Amniotic epithelial cell (primary cell): ENCODE measurements at regions not wholly inside any gene's neighbourhood (a gene's known extent, or its start where the extent isn't known, plus 50 kb on each side); places are given as distances from the start of the nearest gene placed in this dataset.
"Not testable (repeated sequence)": the region's sequence is repeated elsewhere in the genome, so short reads cannot be mapped to it uniquely, and the experiment has no call there.

ENCODE experiments used
- DNase-seq: peaks from one replicate; pipeline ENCODE4 v3.0.0-alpha.2; 2010; ENCODE audit warnings: low read depth

DNA sequence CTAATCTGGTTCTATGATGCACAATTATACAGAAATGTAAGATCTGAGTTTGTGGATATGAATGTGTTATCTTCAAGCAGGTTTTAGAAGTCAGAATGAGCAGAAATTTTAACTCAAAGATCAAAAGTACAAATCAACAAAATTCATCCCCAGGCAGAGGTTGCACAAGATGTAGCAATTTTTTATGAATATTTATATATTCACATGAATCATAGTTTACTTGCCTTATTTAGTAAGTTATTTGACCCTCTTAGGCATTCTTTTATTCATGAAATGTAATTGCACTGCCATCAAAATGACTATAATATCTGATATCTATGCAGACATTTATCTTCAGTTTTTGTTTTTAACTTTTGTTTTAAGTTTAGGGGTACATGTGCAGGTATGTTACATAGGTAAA lies 103.1 kb upstream of the DAZL start:
- no peak for DNase-seq

DNA sequence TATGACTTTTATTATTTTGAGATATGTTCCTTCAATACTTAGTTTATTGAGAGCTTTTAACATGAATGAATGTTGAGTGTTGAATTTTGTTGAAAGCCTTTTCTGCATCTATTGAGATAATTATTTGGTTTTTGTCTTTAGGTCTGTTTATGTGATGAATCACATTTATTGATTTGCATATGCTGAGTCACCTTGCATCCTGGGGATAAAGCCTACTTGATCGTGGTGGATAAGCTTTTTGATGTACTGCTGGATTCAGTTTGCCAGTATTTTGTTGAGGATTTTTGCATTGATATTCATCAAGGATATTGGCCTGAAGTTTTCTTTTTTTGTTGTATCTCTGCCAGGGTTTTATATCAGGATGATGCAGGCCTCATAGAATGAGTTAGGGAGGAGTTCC lies 106.5 kb upstream of the DAZL start:
- DNase-seq, result not testable (repeated sequence)

GRCh38 chr3:16715281-16715680 lies 110.1 kb upstream of the DAZL start:
- DNase-seq, result no peak

DNA sequence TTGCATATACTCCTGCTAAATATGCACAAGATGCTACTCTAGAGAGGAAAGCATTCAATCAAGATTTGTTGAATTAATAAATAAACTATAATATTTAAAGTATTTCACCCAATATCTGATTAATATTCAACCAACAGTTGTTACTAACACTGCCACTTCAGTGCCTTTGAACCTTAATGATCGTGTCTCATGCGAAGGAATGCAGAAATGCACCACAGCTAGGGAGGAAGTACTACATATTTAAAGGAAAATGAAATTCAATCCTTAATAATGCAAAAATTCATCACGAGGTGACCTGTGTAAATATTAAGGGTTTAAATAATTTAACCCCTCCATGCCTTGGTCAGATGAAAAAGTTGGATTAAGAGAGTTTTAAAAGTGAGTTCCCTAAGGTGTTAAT lies 114.2 kb upstream of the DAZL start:
- DNase-seq, result no peak

DNA sequence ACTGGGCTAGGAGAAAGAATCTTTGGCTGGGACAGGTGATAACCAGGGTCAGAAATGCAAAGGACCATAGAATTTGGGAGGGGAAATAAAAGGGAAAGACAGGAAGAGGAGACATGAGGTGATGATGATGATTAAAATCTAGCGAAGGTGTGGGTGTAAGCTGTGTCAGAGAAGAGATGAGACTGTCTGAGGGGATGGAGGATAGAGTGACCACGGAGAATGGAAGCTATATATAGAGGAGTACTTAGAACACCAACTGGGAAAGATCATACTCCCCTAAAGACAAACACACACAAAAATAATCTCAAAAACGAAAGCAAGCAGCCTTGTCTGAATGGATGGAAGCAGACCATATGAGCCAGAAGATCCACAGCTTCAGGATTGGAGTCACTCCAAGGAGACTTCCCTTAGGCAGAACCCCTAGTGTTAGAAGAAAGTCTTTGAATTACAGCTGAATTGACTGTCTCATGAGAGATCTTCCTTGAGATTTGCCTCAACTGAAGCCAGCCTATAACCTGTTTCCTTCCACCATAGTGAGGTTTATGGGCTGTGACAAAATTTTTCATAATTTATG lies 115.2 kb upstream of the DAZL start:
- DNase-seq, result no peak

DNA sequence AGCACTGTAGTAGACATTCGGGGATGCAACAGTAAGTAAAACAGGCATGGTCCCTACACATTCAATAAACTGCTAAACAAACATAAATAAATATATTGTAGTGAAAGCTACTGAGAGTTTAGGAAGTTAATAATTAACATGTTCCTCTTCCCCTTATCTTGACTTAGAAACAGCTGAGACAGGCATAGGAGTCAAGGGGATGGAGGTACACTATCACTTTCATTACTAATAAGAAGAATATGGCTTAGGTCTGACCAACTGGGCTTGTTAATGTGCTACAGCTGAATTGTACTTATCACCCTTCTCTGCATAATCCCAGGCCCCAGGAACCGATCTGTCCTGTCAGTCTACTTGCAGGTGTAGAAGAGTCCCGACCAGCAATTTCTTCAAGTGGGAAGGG lies 116.3 kb upstream of the DAZL start:
- DNase-seq, result no peak

DNA sequence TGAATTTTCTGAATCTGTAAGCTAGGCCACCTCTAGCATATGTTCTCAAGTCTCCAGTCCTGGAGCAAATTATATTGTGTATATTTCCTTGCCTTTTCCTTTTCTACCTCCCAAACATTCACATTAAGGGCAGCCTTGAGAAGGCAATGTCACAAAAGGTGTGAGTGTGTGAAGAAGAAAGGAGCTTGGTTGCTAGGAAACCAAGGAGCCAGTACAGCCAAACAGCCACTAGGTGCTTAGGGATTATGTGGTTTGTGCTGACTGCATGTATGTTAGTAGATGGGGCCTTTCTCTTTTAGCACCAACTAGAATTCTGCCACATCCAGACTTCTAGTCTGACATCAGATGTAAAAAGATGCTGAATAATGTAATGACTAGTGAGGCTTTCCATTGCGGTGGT lies 118.8 kb upstream of the DAZL start:
- peak; percentile 14 for DNase-seq

- DNase-seq, result no peak
Observed at GRCh38 chr3:16724487-16724886, 119.3 kb upstream of the DAZL start.

DNA sequence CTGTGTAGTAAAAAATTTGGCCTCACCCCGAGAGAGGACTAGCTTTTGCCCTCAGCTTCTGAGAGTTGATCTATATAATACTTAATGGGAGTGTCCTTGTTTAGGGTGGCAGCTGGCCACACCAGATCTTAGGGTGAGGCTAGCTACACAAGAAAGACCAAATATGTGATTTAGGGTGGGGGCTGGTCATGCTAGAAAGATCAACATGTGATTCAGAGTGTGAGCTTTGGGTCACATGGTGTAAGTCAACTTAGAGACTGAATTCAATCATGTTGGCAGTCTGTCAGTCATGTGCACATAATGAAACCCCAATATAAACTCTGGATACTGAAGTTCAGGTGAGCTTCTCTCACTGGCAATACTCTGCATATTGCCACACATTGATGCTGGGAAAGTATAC lies 120.7 kb upstream of the DAZL start:
- no peak for DNase-seq

DNA sequence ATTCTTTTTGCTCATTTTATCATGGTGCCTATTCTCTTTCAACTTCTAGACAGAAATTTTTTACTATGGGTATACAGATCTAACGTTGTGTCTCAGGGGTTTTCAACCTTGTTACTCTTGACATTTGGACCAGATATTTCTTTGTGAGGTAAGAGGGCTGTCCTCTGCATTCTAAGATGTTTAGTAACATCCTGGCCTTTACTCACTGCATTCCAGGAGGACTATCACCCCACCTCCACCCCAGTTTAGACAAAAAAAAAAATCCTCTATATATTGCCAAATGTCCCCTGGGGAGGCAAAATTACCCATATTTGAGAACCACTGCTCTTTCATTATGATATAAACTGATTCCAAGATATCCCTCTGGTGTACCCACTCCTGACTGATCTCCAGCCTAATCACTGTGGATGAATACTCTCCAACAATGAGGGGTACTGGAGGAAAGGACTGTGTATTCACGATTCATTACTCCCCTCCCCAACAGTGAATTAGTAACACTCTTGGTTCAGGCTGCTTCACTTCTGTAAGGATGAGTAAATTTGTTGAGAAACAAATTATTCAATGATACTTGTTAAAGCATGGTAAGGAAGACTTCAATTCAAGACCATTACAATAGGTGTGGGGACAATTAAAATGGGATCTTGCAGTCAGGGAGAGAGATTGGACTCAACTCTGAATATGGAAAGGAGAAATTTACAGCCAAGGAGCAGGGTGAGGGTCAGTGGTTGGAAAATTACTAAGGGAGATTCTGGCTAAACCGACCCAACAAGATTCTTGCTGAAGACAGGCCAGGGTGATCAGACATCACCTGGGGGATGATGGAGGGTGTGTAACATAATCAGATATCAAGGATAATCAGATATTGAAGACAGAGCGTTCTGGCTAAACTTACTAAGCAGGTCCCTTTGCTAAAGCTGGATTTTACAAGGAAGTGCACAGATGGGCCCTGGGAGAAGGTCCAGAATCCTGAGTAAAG lies 123.8 kb upstream of the DAZL start:
- peak; percentile 24 for DNase-seq

DNA sequence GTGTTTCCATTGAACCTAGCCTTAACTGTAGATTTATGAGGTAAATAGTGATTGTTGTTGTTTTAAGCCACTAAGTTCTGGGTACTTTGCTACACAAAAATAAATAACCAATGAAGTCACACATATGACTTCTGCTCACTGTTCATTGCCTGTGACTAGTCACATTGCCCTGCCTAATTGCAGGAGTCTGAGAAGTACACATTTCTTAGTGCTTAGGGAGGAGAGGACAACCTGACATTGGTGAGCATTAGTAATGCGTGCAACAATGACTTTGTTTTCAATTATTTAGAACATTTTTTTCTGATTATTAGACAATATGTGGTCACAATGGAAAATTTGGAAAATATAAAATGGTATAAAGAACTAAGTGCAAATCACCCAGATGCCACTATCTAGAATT lies 133.2 kb upstream of the DAZL start:
- no peak for DNase-seq

DNA sequence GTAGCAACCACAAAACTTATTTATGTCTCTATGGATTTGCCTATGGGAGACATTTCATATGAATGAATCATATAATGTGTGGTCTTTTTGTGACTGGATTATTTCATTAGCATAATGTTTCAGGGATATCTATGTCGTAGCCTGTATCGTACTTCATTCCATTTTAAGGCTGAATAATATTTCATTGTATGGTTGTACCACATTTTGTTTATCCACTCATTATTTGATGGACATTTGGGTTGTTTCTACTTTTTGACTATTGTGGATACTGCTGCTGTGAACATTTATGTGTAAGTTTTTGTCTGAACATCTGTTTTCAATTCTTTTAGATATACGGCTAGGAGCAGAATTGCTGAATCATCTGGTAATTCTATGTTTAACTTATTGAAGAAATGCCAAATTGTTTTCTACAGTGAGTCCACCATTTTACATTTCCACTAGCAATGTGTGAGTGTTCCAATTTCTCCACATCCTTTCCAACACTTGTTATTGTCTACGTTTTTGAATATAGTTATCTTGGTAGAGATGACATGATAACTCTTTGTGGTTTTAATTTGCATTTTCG lies 134.4 kb upstream of the DAZL start:
- DNase-seq, result no peak

DNA sequence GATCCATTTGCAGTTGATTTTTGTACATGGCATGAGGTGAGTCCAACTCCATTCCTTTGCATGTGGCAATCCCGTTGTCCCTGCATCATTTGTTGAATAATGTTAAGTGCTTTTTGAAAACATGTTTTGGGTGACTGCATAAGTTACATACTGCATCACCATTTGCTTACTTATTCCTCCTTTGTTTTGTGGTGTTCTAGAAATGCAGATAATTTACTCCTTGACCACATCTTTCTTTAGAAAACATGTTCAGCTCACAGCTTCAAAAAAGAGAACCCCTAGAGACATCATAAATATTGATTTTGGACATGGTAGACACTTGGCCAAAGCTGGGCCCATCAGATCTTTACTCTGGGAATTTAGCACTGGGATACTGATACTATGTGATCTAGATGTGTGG lies 135.3 kb upstream of the DAZL start:
- DNase-seq, result no peak

- DNase-seq, result peak; percentile 57
Observed at GRCh38 chr3:16741103-16741758, 136.0 kb upstream of the DAZL start.

GRCh38 chr3:16741890-16742289 lies 136.7 kb upstream of the DAZL start:
- DNase-seq, result no peak

DNA sequence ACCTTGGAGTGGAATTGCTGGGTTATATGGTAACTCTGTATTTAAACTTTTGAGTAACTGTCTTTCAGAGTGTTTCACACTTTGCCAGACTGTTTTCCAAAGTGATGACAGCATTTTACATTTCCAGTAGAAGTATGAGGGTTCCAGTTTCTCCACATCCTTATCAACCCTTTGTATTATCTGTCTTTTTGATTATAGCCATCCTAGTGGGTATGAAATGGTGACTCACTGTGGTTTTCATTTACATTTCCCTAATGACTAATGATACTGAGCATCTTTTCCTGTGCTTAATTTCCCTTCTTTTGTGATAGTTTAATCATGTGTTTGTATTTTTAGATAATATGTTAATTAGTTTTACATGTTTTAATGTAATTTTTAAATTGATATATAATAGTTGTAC lies 138.1 kb upstream of the DAZL start:
- peak; percentile 30 for DNase-seq

GRCh38 chr3:16759227-16759903 lies 125.4 kb upstream of the PLCL2 start:
- no peak for DNase-seq

DNA sequence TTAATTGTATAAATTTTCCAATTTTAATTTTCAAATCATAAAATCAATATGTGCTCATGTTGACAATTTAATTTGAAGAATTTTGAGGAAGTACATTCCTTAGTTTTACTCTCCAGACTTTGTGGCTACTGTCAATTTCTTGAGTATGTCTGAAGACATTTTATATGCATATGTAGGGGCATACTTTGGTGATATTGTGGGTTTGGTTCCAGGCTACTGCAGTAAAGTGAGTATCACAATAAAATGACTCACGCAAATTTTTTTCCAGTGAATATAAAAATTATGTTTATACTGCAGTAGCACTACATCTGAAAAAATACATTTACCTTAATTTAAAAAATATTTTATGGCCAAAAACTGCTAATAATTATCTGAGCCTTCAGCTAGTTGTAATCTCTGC lies 123.2 kb upstream of the PLCL2 start:
- DNase-seq, result no peak

DNA sequence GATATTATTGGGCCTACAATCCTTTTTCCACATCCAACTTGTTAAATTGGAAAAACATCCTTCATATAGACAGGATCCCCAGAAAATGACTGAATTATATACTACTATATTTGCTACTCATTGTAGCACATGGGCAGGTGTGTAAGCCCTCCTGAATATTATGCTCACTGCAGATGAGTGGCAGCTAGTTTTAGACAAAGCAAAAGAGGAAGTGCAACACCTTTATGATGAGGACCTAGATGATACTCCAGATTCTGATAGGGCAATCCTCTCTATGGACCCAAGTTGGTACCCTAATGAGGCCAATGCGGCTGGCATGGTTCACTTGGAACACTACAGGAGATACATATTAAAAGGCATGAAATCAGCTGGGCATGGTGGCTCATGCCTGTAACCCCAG lies 119.1 kb upstream of the PLCL2 start:
- DNase-seq, result no peak

DNA sequence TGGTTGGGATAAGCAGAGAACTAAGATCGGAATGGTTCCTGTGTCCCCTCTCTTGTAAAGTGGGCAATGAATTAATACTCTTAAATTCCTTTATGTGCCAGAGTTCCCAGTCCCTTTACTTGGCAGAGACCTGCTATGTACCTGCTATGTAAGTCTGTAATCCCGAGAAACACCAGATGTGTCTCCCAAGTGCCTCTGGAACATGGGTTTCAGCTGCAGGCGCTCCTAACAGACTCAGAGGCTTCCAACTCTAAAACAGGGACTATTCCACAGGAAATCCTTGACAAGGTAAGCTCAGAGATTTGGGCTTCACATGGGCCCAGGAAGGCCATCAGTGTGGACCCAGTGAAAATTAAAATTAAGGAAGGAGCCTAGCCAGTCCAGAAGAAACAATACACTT lies 117.7 kb upstream of the PLCL2 start:
- DNase-seq, result no peak

- no peak for DNase-seq
Observed at GRCh38 chr3:16768014-16768413, 116.7 kb upstream of the PLCL2 start.

GRCh38 chr3:16768956-16769355 lies 115.8 kb upstream of the PLCL2 start:
- DNase-seq, result no peak
